ENCODE measurements at regions not wholly inside any gene's neighbourhood (a gene's known extent, or its start where the extent isn't known, plus 50 kb on each side); places are given as distances from the start of the nearest gene placed in this dataset.

DNA sequence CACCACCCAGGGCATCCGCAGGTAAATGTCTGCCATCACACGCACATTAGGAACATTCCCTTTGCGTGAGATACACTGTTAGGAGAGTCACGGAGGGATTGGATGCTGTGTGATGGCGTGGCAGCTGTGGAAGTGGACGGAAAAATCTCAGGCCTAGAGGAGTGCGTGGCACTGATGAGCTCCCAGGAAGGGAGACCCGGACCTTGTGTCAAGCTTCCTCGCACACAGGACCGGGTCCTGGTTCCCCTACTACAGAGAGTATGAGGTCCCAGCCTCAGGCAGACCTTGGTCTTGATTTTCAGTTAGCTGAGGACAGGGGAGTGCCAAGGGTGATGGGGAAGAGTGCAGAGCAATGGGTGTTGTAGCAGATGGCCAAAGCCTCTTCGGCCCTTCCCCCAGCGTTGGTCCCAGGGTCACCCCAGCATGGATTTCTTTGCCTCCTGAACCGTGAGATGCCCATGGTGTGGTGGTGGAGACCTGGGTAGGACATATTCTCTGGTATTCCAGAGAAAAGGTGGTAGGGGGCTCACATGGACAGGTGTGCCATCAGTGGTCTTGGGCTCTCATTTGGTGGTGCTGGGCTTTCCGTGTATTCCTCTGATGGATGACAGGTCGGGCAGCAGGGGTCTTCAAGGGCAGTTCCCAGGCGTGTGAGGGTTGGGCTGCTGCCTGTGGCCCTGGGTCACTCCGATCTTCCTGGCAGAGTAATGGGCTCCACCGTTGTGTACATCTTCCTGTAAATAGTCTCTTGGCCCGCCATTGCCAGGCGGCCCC lies 105.1 kb downstream of the SNRPN start:
- no peak overlapping the region for H3K27ac ChIP-seq (ENCODE audit: low read length)

DNA sequence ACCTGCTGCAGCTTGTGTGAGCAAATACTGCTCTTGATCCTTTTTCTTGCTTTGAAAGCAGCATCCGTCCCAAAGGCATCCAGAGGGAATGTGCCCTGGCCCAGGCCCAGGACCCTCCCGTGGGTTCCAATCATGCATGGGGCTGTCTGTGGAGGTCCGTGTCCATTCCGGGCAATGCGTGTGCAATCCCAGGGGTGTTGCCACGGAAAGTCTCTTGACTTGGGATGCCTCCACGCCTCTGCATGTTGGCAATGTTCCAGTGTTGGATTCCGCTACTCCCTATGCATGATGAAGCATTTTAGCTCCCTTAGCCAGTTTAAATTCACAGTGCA lies 105.7 kb downstream of the SNRPN start:
- Histone ChIP-seq H3K27me3 (ENCODE audit: control insufficient read depth, insufficient read depth, low read length) (no peaks in the 10 kb centered on the region), H3K36me3 (ENCODE audit: control insufficient read depth, insufficient read depth, low read length) (peaks cover 95% of the 10 kb centered on the region), H3K9me3 (ENCODE audit: control insufficient read depth, insufficient read depth, low read length) (peaks cover 8% of the 10 kb centered on the region; the same call in 1 of the 2 replicates), H3K4me1 (ENCODE audit: control insufficient read depth, insufficient read depth, low read length) (no peaks in the 10 kb centered on the region; the same call in 1 of the 2 replicates), H3K27ac (ENCODE audit: low read length) (no peak overlapping the region), H3K4me3 (ENCODE audit: low read length) (no peak overlapping the region)
- WGBS (ENCODE audit: insufficient coverage, insufficient read length): no CpG with 5 or more reads among the region's 8 CpGs
- no peak for DNase-seq (ENCODE audit: low read depth, low spot score)

More for the DNA sequence above, 105.1 kb downstream of the SNRPN start:
- H3K4me3 ChIP-seq (ENCODE audit: low read length): no peak overlapping the region
- H3K27me3 ChIP-seq (ENCODE audit: control insufficient read depth, insufficient read depth, low read length): no peaks in the 10 kb centered on the region
- H3K4me1 ChIP-seq (ENCODE audit: control insufficient read depth, insufficient read depth, low read length): no peaks in the 10 kb centered on the region; the same call in 1 of the 2 replicates
- WGBS (ENCODE audit: insufficient coverage, insufficient read length): no CpG with 5 or more reads among the region's 20 CpGs
- no peak for DNase-seq (ENCODE audit: low read depth, low spot score)
- peaks cover 8% of the 10 kb centered on the region; the same call in 1 of the 2 replicates for H3K9me3 ChIP-seq (ENCODE audit: control insufficient read depth, insufficient read depth, low read length)
- peaks cover 95% of the 10 kb centered on the region for H3K36me3 ChIP-seq (ENCODE audit: control insufficient read depth, insufficient read depth, low read length)

DNA sequence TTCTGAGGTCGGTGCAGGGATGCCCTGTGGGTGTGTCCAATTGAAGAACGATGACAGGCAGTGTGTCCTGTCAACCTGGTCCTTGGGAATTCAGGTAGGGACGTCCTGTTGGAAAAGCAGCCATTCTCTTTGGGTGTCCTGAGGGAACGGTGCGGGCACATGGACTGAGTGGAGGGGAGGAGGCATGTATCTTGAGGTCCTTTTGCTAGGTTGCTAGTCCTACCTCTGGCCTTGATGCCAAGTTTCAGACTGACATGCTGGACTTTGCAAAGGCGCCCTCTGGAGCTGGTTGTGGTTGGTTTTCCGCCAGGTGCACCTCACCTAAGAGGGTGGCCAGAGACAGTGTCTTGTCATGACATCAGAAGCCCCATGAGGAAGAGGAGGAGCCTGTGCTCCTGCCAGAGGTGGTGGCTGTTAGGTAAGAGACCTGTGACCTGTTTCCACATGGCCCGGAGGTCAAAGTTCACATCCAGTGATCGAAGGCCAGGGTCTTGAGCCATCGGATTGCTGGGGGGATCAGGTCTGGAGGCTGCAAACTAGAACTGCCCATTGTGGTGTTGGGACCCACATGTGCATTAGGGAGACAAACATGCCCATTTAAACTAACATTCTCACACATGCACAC lies 106.3 kb downstream of the SNRPN start:
- H3K27ac ChIP-seq (ENCODE audit: low read length): no peak overlapping the region
- H3K27me3 ChIP-seq (ENCODE audit: control insufficient read depth, insufficient read depth, low read length): no peaks in the 10 kb centered on the region
- no peak overlapping the region for H3K4me3 ChIP-seq (ENCODE audit: low read length)
- peaks cover 95% of the 10 kb centered on the region for H3K36me3 ChIP-seq (ENCODE audit: control insufficient read depth, insufficient read depth, low read length)
- DNase-seq (ENCODE audit: low read depth, low spot score): no peak
- no peaks in the 10 kb centered on the region; the same call in 1 of the 2 replicates for H3K4me1 ChIP-seq (ENCODE audit: control insufficient read depth, insufficient read depth, low read length)
- WGBS (ENCODE audit: insufficient coverage, insufficient read length): no CpG with 5 or more reads among the region's 10 CpGs
- H3K9me3 ChIP-seq (ENCODE audit: control insufficient read depth, insufficient read depth, low read length): peaks cover 10% of the 10 kb centered on the region; the same call in 1 of the 2 replicates

DNA sequence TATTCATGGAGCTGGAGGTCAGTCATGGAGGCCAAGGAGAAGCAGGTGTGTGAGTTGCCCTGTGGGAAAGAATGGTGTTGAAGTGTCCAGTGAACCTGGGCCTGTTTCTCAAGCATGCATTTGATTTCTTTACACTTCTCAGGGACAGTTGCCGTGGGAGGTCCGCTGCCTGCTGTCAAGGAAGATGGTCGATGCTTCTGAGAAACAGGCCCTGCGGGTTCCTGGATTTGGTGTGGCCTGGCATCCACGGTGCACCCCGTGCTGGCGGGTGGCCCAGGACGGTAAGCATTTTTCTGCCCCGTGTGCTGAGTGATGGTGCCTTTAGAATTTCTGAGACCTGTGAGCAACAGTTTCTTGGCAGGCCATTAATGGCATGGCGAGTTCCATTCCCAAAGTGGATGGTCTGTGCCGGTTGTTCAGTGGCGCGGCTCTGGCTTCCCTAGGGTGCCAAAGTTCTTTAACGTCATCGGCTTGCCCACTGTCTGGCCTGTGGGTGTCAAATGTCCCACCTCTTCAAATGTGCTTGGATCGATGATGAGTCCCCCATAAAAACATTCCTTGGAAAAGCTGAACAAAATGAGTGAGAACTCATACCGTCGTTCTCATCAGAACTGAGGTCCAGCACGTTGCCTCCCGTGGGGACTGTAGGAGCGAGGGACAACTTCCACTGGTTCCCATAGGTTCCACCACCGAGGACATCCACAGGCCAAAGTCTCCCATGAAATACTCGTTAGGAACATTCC lies 107.2 kb downstream of the SNRPN start:
- H3K4me3 ChIP-seq (ENCODE audit: low read length): no peak overlapping the region
- no CpG with 5 or more reads among the region's 23 CpGs for WGBS (ENCODE audit: insufficient coverage, insufficient read length)
- no peak for DNase-seq (ENCODE audit: low read depth, low spot score)
- H3K27ac ChIP-seq (ENCODE audit: low read length): no peak overlapping the region
- no peaks in the 10 kb centered on the region; the same call in 1 of the 2 replicates for H3K4me1 ChIP-seq (ENCODE audit: control insufficient read depth, insufficient read depth, low read length)
- no peaks in the 10 kb centered on the region for H3K27me3 ChIP-seq (ENCODE audit: control insufficient read depth, insufficient read depth, low read length)
- H3K9me3 ChIP-seq (ENCODE audit: control insufficient read depth, insufficient read depth, low read length): peaks cover 14% of the 10 kb centered on the region; the same call in 1 of the 2 replicates
- peaks cover 98% of the 10 kb centered on the region for H3K36me3 ChIP-seq (ENCODE audit: control insufficient read depth, insufficient read depth, low read length)

DNA sequence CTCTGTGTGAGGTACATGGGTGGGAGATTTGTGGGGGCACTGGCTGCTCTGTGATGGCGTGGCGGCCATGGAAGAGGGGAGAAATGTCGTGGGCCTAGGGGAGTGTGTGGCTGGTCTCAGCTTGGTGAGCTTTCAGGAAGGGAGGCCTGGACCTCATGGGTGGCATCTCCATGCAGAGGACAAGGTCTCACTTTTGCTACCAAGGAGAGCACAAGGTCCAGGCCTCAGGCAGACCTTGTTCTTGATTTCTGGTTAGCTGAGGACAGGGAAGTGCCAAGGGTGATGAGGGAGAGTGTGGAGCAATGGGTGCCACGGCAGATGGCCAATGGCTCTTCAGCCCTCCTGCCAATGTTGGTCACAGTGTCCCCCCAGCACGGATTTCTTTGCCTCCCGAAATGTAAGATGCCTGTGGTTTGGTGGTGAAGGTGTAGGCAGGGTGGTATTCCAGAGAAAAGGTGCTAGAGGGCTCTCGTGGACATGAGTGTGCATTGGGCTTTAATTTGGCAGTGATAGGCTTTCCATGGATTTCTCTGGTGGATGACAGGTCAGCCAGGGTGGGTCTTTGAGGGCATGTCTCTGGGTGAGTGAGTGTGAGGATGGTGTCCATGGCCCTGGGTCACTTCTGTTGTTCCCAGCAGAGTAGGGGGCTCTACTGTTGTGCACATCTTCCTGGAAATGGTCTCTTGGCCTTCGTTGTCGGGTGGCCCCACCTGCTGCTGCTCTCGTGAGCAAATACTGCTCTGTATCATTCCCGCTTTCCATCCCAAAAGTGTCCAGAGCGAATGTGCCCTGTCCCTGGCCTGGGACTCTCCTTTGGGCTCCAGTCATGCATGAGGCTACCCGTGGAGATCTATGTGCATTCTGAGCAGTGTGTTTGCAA lies 108.0 kb downstream of the SNRPN start:
- no peak for DNase-seq (ENCODE audit: low read depth, low spot score)
- H3K9me3 ChIP-seq (ENCODE audit: control insufficient read depth, insufficient read depth, low read length): peaks cover 16% of the 10 kb centered on the region; the same call in 1 of the 2 replicates
- WGBS (ENCODE audit: insufficient coverage, insufficient read length): no CpG with 5 or more reads among the region's 13 CpGs
- no peak overlapping the region for H3K27ac ChIP-seq (ENCODE audit: low read length)
- no peaks in the 10 kb centered on the region for H3K27me3 ChIP-seq (ENCODE audit: control insufficient read depth, insufficient read depth, low read length)
- H3K36me3 ChIP-seq (ENCODE audit: control insufficient read depth, insufficient read depth, low read length): peaks cover 100% of the 10 kb centered on the region
- H3K4me3 ChIP-seq (ENCODE audit: low read length): no peak overlapping the region
- H3K4me1 ChIP-seq (ENCODE audit: control insufficient read depth, insufficient read depth, low read length): no peaks in the 10 kb centered on the region; the same call in 1 of the 2 replicates

DNA sequence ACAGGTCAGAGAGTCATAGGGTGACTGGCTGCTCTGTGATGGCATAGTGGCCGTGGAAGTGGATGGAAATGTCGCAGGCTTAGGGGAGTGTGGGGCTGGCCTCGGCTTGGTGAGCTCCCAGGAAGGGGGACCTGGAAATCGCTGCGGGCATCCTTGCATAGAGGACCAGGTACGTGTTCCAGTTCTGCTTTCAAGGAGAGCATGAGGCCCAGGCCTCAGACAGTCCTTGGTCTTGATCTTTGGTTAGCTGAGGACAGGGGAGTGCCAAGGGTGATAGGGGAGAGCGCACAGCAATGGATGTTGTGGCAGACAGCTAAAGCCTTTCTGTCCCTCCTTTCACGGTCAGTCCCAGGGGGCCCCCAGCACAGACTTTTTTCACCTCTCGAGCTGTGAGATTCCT lies 110.5 kb downstream of the SNRPN start:
- Histone ChIP-seq H3K36me3 (ENCODE audit: control insufficient read depth, insufficient read depth, low read length) (peaks cover 100% of the 10 kb centered on the region), H3K27ac (ENCODE audit: low read length) (no peak overlapping the region), H3K4me1 (ENCODE audit: control insufficient read depth, insufficient read depth, low read length) (no peaks in the 10 kb centered on the region; the same call in 1 of the 2 replicates), H3K9me3 (ENCODE audit: control insufficient read depth, insufficient read depth, low read length) (peaks cover 27% of the 10 kb centered on the region), H3K27me3 (ENCODE audit: control insufficient read depth, insufficient read depth, low read length) (no peaks in the 10 kb centered on the region), H3K4me3 (ENCODE audit: low read length) (no peak overlapping the region)
- no CpG with 5 or more reads among the region's 9 CpGs for WGBS (ENCODE audit: insufficient coverage, insufficient read length)
- no peak for DNase-seq (ENCODE audit: low read depth, low spot score)

DNA sequence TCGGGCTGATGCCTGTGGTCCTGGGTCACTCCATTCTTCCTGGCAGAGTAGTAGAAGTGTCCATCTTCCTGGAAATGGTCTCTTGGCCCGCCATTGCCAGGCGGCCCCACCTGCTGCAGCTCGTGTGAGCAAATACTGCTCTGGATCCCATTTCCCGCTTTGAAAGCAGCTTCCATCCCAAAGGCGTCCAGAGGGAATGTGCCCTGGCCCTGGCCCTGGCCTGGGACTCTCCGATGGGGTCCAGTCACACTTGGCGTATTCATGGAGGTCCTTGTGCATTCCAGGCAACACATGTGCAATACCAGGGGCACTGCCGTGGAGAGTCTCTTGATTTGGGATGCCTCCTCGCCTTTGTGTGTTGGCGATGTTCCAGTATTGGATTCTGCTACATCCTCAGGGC lies 111.1 kb downstream of the SNRPN start:
- Histone ChIP-seq H3K4me1 (ENCODE audit: control insufficient read depth, insufficient read depth, low read length) (no peaks in the 10 kb centered on the region; the same call in 1 of the 2 replicates), H3K9me3 (ENCODE audit: control insufficient read depth, insufficient read depth, low read length) (peaks cover 27% of the 10 kb centered on the region), H3K27me3 (ENCODE audit: control insufficient read depth, insufficient read depth, low read length) (no peaks in the 10 kb centered on the region), H3K4me3 (ENCODE audit: low read length) (no peak overlapping the region), H3K36me3 (ENCODE audit: control insufficient read depth, insufficient read depth, low read length) (peaks cover 100% of the 10 kb centered on the region), H3K27ac (ENCODE audit: low read length) (no peak overlapping the region)
- no CpG with 5 or more reads among the region's 11 CpGs for WGBS (ENCODE audit: insufficient coverage, insufficient read length)
- no peak for DNase-seq (ENCODE audit: low read depth, low spot score)

DNA sequence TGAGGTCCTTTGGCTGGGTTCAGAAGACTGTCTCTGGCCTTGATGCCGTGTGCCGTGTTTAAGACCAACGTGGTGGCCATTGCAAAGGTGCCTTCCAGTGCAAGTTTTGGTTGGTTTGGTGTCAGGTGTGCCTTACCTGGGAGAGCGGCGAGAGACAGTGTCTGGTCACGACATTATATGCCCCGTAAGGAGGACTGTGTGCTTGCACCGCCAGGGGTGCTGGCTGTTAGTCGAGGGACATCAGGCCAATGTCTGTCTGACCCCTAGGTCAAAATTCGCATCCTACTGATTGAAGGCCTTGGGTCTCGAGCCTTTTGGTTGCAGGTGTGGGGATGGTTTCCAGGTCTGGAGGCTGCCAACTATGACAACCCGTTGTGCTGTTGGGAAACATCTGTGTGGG lies 111.9 kb downstream of the SNRPN start:
- WGBS (ENCODE audit: insufficient coverage, insufficient read length): no CpG with 5 or more reads among the region's 12 CpGs
- peaks cover 24% of the 10 kb centered on the region for H3K9me3 ChIP-seq (ENCODE audit: control insufficient read depth, insufficient read depth, low read length)
- H3K27ac ChIP-seq (ENCODE audit: low read length): no peak overlapping the region
- H3K4me3 ChIP-seq (ENCODE audit: low read length): no peak overlapping the region
- no peaks in the 10 kb centered on the region for H3K27me3 ChIP-seq (ENCODE audit: control insufficient read depth, insufficient read depth, low read length)
- no peak for DNase-seq (ENCODE audit: low read depth, low spot score)
- H3K4me1 ChIP-seq (ENCODE audit: control insufficient read depth, insufficient read depth, low read length): no peaks in the 10 kb centered on the region
- H3K36me3 ChIP-seq (ENCODE audit: control insufficient read depth, insufficient read depth, low read length): peaks cover 100% of the 10 kb centered on the region

DNA sequence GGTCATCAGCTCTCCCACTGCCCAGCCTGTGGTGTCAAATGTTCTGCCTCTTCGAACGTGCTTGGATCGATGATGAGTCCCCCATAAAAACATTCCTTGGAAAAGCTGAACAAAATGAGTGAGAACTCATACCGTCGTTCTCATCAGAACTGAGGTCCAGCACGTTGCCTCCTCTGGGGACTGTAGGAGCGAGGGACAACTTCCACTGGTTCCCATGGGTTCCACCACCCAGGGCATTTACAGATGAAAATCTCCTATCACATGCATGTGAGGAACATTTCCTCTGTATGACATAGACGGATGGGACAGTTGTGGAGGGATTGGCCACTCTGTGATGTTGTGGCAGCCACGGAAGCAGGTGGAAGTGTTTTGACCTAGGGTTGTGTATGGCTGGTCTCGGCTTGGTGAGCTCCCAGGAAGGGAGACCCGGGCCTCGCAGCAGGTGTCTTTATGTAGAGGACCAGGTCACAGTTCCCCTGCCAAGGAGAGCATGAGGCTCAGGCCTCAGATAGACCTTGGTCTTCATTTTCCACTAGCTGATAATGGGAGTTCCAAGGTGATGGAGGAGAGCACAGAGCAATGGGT lies 113.0 kb downstream of the SNRPN start:
- WGBS (ENCODE audit: insufficient coverage, insufficient read length): no CpG with 5 or more reads among the region's 12 CpGs
- peaks cover 100% of the 10 kb centered on the region for H3K36me3 ChIP-seq (ENCODE audit: control insufficient read depth, insufficient read depth, low read length)

More for the DNA sequence above, 113.0 kb downstream of the SNRPN start:
- no peak for DNase-seq (ENCODE audit: low read depth, low spot score)
- Histone ChIP-seq H3K27ac (ENCODE audit: low read length) (no peak overlapping the region), H3K4me1 (ENCODE audit: control insufficient read depth, insufficient read depth, low read length) (no peaks in the 10 kb centered on the region), H3K27me3 (ENCODE audit: control insufficient read depth, insufficient read depth, low read length) (no peaks in the 10 kb centered on the region), H3K9me3 (ENCODE audit: control insufficient read depth, insufficient read depth, low read length) (peaks cover 21% of the 10 kb centered on the region), H3K4me3 (ENCODE audit: low read length) (no peak overlapping the region)

All from iPS DF 6.9 (cell line).